GM12878 (cell line): ENCODE measurements at regions not wholly inside any gene's neighbourhood (a gene's known extent, or its start where the extent isn't known, plus 50 kb on each side); places are given as distances from the start of the nearest gene placed in this dataset.
"Not testable (repeated sequence)": the region's sequence is repeated elsewhere in the genome, so short reads cannot be mapped to it uniquely, and the experiment has no call there.

Experiments used
- ATAC-seq: fragments of 200-7000 bp; cut with Tn5 transposase; 3 replicates; pipeline ENCODE4 v1.9.1; 2020; ENCODE audit warnings: mild to moderate bottlenecking, moderate library complexity
- BruUV-seq: library from RNA; stranded (reverse); fragments of 400-500 nt; replicated peaks from 2 replicates; lab custom pipeline; 2021; lab: Mats Ljungman, UMichigan
- CTCF ChIA-PET: fragments of 300-600 bp; sonication (Branson Sonifier 250); formaldehyde crosslinking; extraction: SDS; loops from one replicate; lab custom pipeline; 2021; ENCODE audit warnings: inconsistent platforms; lab: Yijun Ruan, JAX
- POLR2A ChIA-PET: fragments of 350-600 bp; formaldehyde crosslinking; extraction: SDS; loops from one replicate; lab custom pipeline; 2021; ENCODE audit warnings: inconsistent platforms; lab: Charles Lee
- RAD21 ChIA-PET: fragments of 300-600 bp; sonication (Branson Sonifier 250); formaldehyde crosslinking; loops from one replicate; lab custom pipeline; 2023; ENCODE audit warnings: antibody characterized with exemption; ENCODE audit not compliant: unreplicated experiment; lab: Charles Lee
- SMC1A ChIA-PET: fragments of 300-600 bp; sonication (Branson Sonifier 250); formaldehyde crosslinking; loops from one replicate; lab custom pipeline; 2023; ENCODE audit not compliant: unreplicated experiment, uncharacterized antibody; lab: Charles Lee
- DNase-seq: peaks from one replicate; pipeline ENCODE4 v3.0.0-alpha.2; 2011; ENCODE audit warnings: low read depth, low spot score
- FAIRE-seq: peaks from 3 replicates; lab custom pipeline; 2011; peaks lifted over from hg19 to GRCh38; lab: Jason Lieb, UNC
- H2AFZ ChIP-seq: 2 replicates; pipeline ENCODE4 v1.6.0; 2011; ENCODE audit warnings: low read depth, low read length, control low read depth; ENCODE audit not compliant: control insufficient read depth
- H3K27ac ChIP-seq: 2 replicates; pipeline ENCODE4 v1.5.1; 2011; ENCODE audit warnings: control low read depth; ENCODE audit not compliant: control insufficient read depth, insufficient read depth
- H3K27me3 ChIP-seq, 2 experiments: replicated peaks in 1 of 2; 2 replicates each; pipeline versions ENCODE4 v1.6.0 to v1.6.1; 2011; ENCODE audit warnings: low read length in 1 of 2; ENCODE audit not compliant: control insufficient read depth in 2 of 2, insufficient read depth in 2 of 2
- H3K36me3 ChIP-seq, 2 experiments: 2 replicates each; pipeline ENCODE4 v1.5.1; 2011; ENCODE audit warnings: low read length in 1 of 2; ENCODE audit not compliant: control insufficient read depth in 2 of 2, insufficient read depth in 2 of 2
- H3K4me1 ChIP-seq: 2 replicates; pipeline ENCODE4 v1.6.1; 2011; ENCODE audit warnings: mild to moderate bottlenecking, low read length, moderate library complexity, mixed read lengths; ENCODE audit not compliant: control insufficient read depth, insufficient read depth
- H3K4me2 ChIP-seq: 2 replicates; pipeline ENCODE4 v1.6.0; 2011; ENCODE audit warnings: control low read depth; ENCODE audit not compliant: control insufficient read depth, insufficient read depth
- H3K4me3 ChIP-seq: fragments of 200-600 bp; sonication (generic); 2 replicates; pipeline ENCODE4 v1.5.1; 2016
- H3K79me2 ChIP-seq: 2 replicates; pipeline ENCODE4 v1.6.0; 2011; ENCODE audit warnings: low read length; ENCODE audit not compliant: control insufficient read depth, insufficient read depth
- H3K9ac ChIP-seq: 2 replicates; pipeline ENCODE4 v1.8.0; 2011; ENCODE audit warnings: low read length, control low read depth, mixed read lengths; ENCODE audit not compliant: control insufficient read depth, insufficient read depth
- H3K9me3 ChIP-seq: replicated peaks from 3 replicates; pipeline ENCODE4 v1.5.1; 2011; ENCODE audit warnings: mild to moderate bottlenecking, low read length; ENCODE audit not compliant: control insufficient read depth, insufficient read depth
- H4K20me1 ChIP-seq: 2 replicates; pipeline ENCODE4 v1.6.0; 2011; ENCODE audit not compliant: control insufficient read depth, insufficient read depth
- EP300 ChIP-seq, 2 experiments: fragments of 150-350 bp in 1 of 2; IDR thresholded peaks; 2 replicates each; pipeline ENCODE4 v1.6.1; 2011 to 2012; ENCODE audit warnings: low read depth in 2 of 2, low read length in 2 of 2, borderline replicate concordance in 1 of 2, improper control_type of control experiment in 1 of 2, inconsistent platforms in 1 of 2; ENCODE audit not compliant: control insufficient read depth in 1 of 2
- FOS ChIP-seq: IDR thresholded peaks from 3 replicates; pipeline ENCODE4 v1.6.1; 2011; ENCODE audit warnings: borderline replicate concordance; ENCODE audit not compliant: insufficient read length; ENCODE audit errors: extremely low read depth
- HDAC6 ChIP-seq: fragments of 200-600 bp; sonication (generic); IDR thresholded peaks from one replicate; pipeline ENCODE4 v1.8.0; 2017; ENCODE audit warnings: antibody characterized with exemption; ENCODE audit not compliant: unreplicated experiment
- KAT2A ChIP-seq: conservative IDR thresholded peaks from 2 replicates; pipeline ENCODE4 v1.6.1; 2011; ENCODE audit warnings: low read depth, low read length; ENCODE audit not compliant: control insufficient read depth
- NFIC ChIP-seq: IDR thresholded peaks from 2 replicates; pipeline ENCODE4 v1.6.1; 2012; ENCODE audit warnings: low read depth, mild to moderate bottlenecking, inconsistent platforms, low read length, moderate library complexity
- NFXL1 ChIP-seq: fragments of 450-650 bp; IDR thresholded peaks from 2 replicates; pipeline ENCODE4 v1.6.1; 2017; ENCODE audit warnings: antibody characterized with exemption, mild to moderate bottlenecking, borderline replicate concordance
- NRF1 ChIP-seq: conservative IDR thresholded peaks from 2 replicates; pipeline ENCODE4 v1.6.1; 2011; ENCODE audit warnings: mild to moderate bottlenecking, low read depth, low read length, improper control_type of control experiment
- RFX5 ChIP-seq: IDR thresholded peaks from 2 replicates; pipeline ENCODE4 v1.6.1; 2011; ENCODE audit warnings: low read depth, low read length, improper control_type of control experiment
- RUNX3 ChIP-seq: IDR thresholded peaks from 2 replicates; pipeline ENCODE4 v1.6.1; 2012; ENCODE audit warnings: low read length, inconsistent platforms
- SMAD1 ChIP-seq: fragments of 450-650 bp; IDR thresholded peaks from 2 replicates; pipeline ENCODE4 v1.6.1; 2018; ENCODE audit warnings: mild to moderate bottlenecking, low read depth; ENCODE audit not compliant: partially characterized antibody
- SMARCA5 ChIP-seq: fragments of 450-650 bp; IDR thresholded peaks from 2 replicates; pipeline ENCODE4 v1.6.1; 2017; ENCODE audit warnings: mild to moderate bottlenecking
- SPI1 ChIP-seq: IDR thresholded peaks from 2 replicates; pipeline ENCODE4 v1.6.1; 2011; ENCODE audit warnings: low read depth, mild to moderate bottlenecking, low read length, moderate library complexity, borderline replicate concordance; ENCODE audit not compliant: insufficient read depth
- TCF7 ChIP-seq: IDR thresholded peaks from 2 replicates; pipeline ENCODE4 v1.6.1; 2014; ENCODE audit warnings: antibody characterized with exemption, borderline replicate concordance
- ZNF207 ChIP-seq: fragments of 450-650 bp; IDR thresholded peaks from 2 replicates; pipeline ENCODE4 v1.6.1; 2014; ENCODE audit warnings: antibody characterized with exemption, mild to moderate bottlenecking, borderline replicate concordance
- ZNF217 ChIP-seq: fragments of 450-650 bp; IDR thresholded peaks from 2 replicates; pipeline ENCODE4 v1.6.1; 2017; ENCODE audit warnings: antibody characterized with exemption, mild to moderate bottlenecking
- WGBS: methylation state at CpG from one replicate; pipeline ENCODE4 v1.1.6; 2016; ENCODE audit warnings: low lambda C conversion rate; ENCODE audit not compliant: insufficient replicate concordance, insufficient coverage; ENCODE audit errors: missing lambda C conversion rate; 5-methylcytosine and 5-hydroxymethylcytosine counted together
- in situ Hi-C: fragments of 300-500 bp; cut with MboI; formaldehyde crosslinking; loops from 9 replicates; pipeline ENCODE4 v1.14.3; 2018; ENCODE audit warnings: mixed read lengths
- intact Hi-C: fragments of 100-400 bp; cut with micrococcal nuclease; formaldehyde crosslinking; loops from one replicate; pipeline ENCODE4 v1.14.2; 2022; ENCODE audit not compliant: unreplicated experiment

DNA sequence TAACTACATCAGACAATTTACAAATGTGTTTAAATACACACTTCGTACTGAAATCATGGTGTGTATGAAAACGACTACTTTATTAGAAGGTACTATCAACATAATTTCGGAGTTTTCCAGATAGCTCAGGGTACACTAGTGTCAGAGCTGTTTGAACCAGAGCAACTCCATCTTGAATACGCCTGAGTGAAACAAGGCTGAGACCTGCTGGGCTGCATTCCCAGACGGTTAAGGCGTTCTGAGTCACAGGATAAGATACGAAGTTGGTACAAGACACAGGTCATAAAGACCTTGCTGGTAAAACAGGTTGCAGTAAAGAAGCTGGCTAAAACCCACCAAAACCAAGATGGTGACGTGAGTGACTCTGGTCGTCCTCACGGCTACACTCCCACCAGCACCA lies 167.6 kb downstream of the THBS2 start:
- BruUV-seq, result no TSS peak
- CTCF ChIA-PET, result no interaction called here

DNA sequence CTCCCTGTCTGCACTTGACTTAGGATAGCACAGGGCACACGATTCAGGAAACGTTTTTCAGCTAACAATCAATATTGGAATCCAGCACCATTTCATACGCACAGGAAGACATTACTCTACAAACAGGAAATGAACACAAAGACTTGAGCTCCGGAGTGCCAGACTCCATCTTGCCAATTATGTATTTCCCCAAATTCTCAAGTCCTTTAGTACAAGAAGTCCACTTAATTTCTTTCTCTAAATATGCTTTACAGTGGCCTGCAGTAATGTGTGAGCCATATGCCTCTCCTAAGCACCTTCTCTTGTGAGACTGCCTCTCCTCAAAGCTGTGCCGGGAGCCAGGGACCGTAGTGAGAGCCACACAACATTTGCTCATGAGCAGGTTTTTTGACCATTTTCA lies 168.2 kb downstream of the THBS2 start:
- no peak for FAIRE-seq
- 33% methylated on average over 6 of the region's 6 CpGs for WGBS

More for the DNA sequence above, 167.6 kb downstream of the THBS2 start:
- ChIA-PET SMC1A (interaction anchor here (0.7 kb wide), 1 partner anchor 30 kb away, joined by 3 read pairs; no protein-coding TSS in a partner anchor), POLR2A (no interaction called here), RAD21 (no interaction called here)
- no peak for FAIRE-seq
- no peak for TF ChIP-seq NRF1
- H3K79me2 ChIP-seq, result no peaks in the 10 kb centered on the region
- DNase-seq, result no peak
- no peaks in the 10 kb centered on the region; the same call in 2 of the 3 replicates for H3K9me3 ChIP-seq
- no peak for ATAC-seq
- H3K36me3 ChIP-seq, result no peaks in the 10 kb centered on the region
- H3K4me3 ChIP-seq, result no peak overlapping the region
- H3K27me3 ChIP-seq, result no peaks in the 10 kb centered on the region
- WGBS, result 54% methylated on average over 10 of the region's 10 CpGs
- no peak overlapping the region for H3K27ac ChIP-seq
- intact Hi-C loops (no loop called here), in situ Hi-C loops (no loop called here)
- H3K4me2 ChIP-seq, result no peak overlapping the region
- H2AFZ ChIP-seq, result no peak overlapping the region
- no peak overlapping the region for H3K9ac ChIP-seq
- no peaks in the 10 kb centered on the region for H4K20me1 ChIP-seq
- no peaks in the 10 kb centered on the region for H3K4me1 ChIP-seq

DNA sequence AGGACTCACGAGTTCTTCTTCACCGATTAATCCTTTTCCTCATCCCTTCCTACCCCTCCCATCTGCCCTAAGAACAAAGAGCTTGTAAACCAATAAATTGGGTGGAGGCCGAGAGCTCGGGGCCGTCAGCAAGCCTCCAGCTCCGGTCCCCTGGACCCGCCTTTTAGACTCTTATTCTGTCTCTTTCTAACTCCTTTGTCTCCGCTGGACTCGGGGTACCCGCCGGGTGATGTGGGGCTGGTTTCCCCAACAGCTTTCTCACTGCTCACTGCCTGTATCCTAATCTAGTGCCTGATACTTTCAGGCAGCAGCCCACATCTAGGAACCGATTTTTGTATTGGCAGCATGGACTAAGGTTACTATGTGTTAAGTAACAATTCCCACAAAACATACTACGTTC lies 169.1 kb downstream of the THBS2 start:
- H3K4me2 ChIP-seq, DNase-seq, in situ Hi-C loops, H3K79me2 ChIP-seq, H2AFZ ChIP-seq, H3K9ac ChIP-seq, RAD21 ChIA-PET, CTCF ChIA-PET, intact Hi-C loops, POLR2A ChIA-PET, FAIRE-seq, BruUV-seq, ATAC-seq, H3K9me3 ChIP-seq, H3K4me1 ChIP-seq, H4K20me1 ChIP-seq, H3K27me3 ChIP-seq, H3K36me3 ChIP-seq, SMC1A ChIA-PET, H3K4me3 ChIP-seq, H3K27ac ChIP-seq: not testable (repeated sequence)
- 41% methylated on average over 13 of the region's 13 CpGs for WGBS

More for the DNA sequence above, 168.2 kb downstream of the THBS2 start:
- Histone ChIP-seq H3K27ac (no peak overlapping the region), H3K4me3 (no peak overlapping the region), H3K9ac (no peak overlapping the region), H3K27me3 (no peaks in the 10 kb centered on the region), H3K79me2 (no peaks in the 10 kb centered on the region), H3K36me3 (no peaks in the 10 kb centered on the region), H2AFZ (no peak overlapping the region), H4K20me1 (no peaks in the 10 kb centered on the region)
- ChIA-PET CTCF (no interaction called here), RAD21 (no interaction called here), POLR2A (no interaction called here)
- no peak for DNase-seq
- no peak for ATAC-seq
- no peak for TF ChIP-seq NFXL1
- TF ChIP-seq NFIC, result no peak
- no peak for TF ChIP-seq ZNF217
- TF ChIP-seq HDAC6, result no peak
- TF ChIP-seq FOS, result no peak
- TF ChIP-seq ZNF207, result no peak
- no peak for TF ChIP-seq SPI1
- TF ChIP-seq SMAD1, result no peak
- no peak for TF ChIP-seq EP300 (IDR thresholded peaks at IDR 0.05; ENCODE audit: borderline replicate concordance in 1 of 2, control insufficient read depth in 1 of 2, low read depth in 2 of 2, low read length in 2 of 2)
- TF ChIP-seq KAT2A, result no peak
- TF ChIP-seq NRF1, result no peak
- no peak for TF ChIP-seq SMARCA5
- no peak for TF ChIP-seq TCF7
- no peak for TF ChIP-seq RFX5
- TF ChIP-seq RUNX3, result no peak
- TF ChIP-seq, all 136 proteins: peak for 0
- H3K4me1 ChIP-seq, result no peaks in the 10 kb centered on the region
- BruUV-seq, result no TSS peak
- SMC1A ChIA-PET, result no interaction called here
- H3K4me2 ChIP-seq, result no peak overlapping the region
- in situ Hi-C loops (no loop called here), intact Hi-C loops (no loop called here)
- H3K9me3 ChIP-seq, result no peaks in the 10 kb centered on the region; the same call in 2 of the 3 replicates
